ENCODE measurements at regions not wholly inside any gene's neighbourhood (a gene's known extent, or its start where the extent isn't known, plus 50 kb on each side); places are given as distances from the start of the nearest gene placed in this dataset.

DNA sequence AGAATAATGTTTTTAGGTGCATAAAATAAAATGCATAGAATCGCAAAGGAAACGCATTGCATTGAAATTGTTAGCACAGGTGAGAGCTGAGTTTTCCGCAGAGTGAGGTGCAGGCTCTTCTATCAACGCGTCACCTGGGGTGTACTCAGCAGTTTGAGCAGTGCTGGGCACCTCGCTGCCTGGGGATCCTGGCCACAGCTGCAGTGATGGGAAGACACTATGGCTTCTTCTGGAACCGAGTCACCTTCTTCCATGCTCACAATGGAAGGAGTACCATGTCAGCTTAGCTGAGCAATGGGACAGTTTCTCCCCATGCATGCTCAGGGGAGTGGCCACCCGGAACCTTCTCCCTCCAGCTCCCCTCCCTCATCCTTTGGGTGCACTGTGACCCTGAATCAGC, 95.4 kb upstream of the OTOS start:
- H3K27me3 ChIP-seq (replicated peaks; ENCODE audit: insufficient read depth): peaks cover 6% of the 10 kb centered on the region; the same call in 1 of the 2 replicates
- H3K36me3 ChIP-seq (ENCODE audit: low read depth): no peaks in the 10 kb centered on the region
- DNase-seq: no peak
- no peaks in the 10 kb centered on the region for H3K9me2 ChIP-seq (ENCODE audit: insufficient read depth)
- in situ Hi-C loops (cut with MboI): no loop called here
- TF ChIP-seq EZH2phosphoT487 (IDR thresholded peaks at IDR 0.05; ENCODE audit: insufficient read depth, low read depth): no peak
- TF ChIP-seq EZH2 (IDR thresholded peaks at IDR 0.05; ENCODE audit: insufficient read depth, poor library complexity, severe bottlenecking): no peak
- peaks cover 8% of the 10 kb centered on the region for H3K4me1 ChIP-seq (ENCODE audit: insufficient read depth)
- H4K20me1 ChIP-seq (ENCODE audit: insufficient read depth): no peaks in the 10 kb centered on the region
- H3K4me2 ChIP-seq (ENCODE audit: unreplicated experiment): no peak overlapping the region
- H3F3A ChIP-seq (ENCODE audit: insufficient read depth): peaks cover 13% of the 10 kb centered on the region
- no peak overlapping the region for H3K4me3 ChIP-seq
- no peaks in the 10 kb centered on the region for H3K79me2 ChIP-seq (ENCODE audit: insufficient read depth)
- no peak overlapping the region for H2AFZ ChIP-seq
- H3K9me3 ChIP-seq (ENCODE audit: low read depth): no peaks in the 10 kb centered on the region
- H3K9ac ChIP-seq: no peak overlapping the region
- 79 to 84% methylated on average over 8 of the region's 8 CpGs for WGBS, 2 experiments (ENCODE audit: low coverage in 1 of 2, low lambda C conversion rate in 2 of 2, missing lambda C conversion rate in 2 of 2)
- no peak overlapping the region for H3K27ac ChIP-seq

- H2AFZ ChIP-seq: no peak overlapping the region
- WGBS, 2 experiments (ENCODE audit: low coverage in 1 of 2, low lambda C conversion rate in 2 of 2, missing lambda C conversion rate in 2 of 2): 71% methylated on average over 10 to 12 of the region's 12 CpGs
- in situ Hi-C loops (cut with MboI): no loop called here
Measured at GRCh38 chr2:240236217-240237111, 96.0 kb upstream of the OTOS start.

DNA sequence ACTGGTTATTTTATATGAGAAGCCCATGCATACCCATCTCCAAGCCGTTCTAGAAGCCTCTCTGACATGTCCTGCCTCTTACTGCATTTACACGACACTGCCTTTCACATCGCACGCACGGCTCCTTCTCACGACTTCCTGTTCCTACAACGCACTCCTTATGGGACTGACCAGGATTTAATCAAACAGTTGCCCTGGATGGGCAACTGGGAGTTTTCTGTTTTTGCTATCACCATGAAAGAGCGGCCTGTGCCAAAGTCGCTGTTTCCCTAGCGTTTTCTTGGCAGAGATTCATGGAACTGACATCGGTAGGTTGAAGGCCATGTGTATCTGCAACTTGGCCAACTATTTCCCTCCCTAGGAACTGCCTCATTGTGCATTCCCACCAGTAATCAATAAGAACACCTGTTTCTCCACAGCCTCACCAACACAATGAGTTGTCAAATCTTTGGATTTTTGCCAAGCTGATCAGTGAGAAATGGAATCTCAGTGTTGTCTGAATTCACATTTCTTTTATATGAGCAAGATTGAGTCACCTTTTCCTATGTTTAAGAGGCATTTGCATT, 97.2 kb upstream of the OTOS start:
- in situ Hi-C loops (cut with MboI): no loop called here
- peak; percentile 83 for DNase-seq
- Histone ChIP-seq H3K36me3 (ENCODE audit: low read depth) (no peaks in the 10 kb centered on the region), H3K4me1 (ENCODE audit: insufficient read depth) (peaks cover 8% of the 10 kb centered on the region), H3F3A (ENCODE audit: insufficient read depth) (peaks cover 13% of the 10 kb centered on the region), H3K9me3 (ENCODE audit: low read depth) (no peaks in the 10 kb centered on the region), H3K4me2 (ENCODE audit: unreplicated experiment) (peak overlapping the region; percentile 3), H3K79me2 (ENCODE audit: insufficient read depth) (no peaks in the 10 kb centered on the region), H3K4me3 (no peak overlapping the region), H3K9ac (no peak overlapping the region), H3K27ac (no peak overlapping the region), H3K9me2 (ENCODE audit: insufficient read depth) (no peaks in the 10 kb centered on the region), H3K27me3 (replicated peaks; ENCODE audit: insufficient read depth) (peaks cover 16% of the 10 kb centered on the region; the same call in 1 of the 2 replicates), H4K20me1 (ENCODE audit: insufficient read depth) (no peaks in the 10 kb centered on the region), H2AFZ (no peak overlapping the region)
- TF ChIP-seq EZH2phosphoT487 (IDR thresholded peaks at IDR 0.05; ENCODE audit: insufficient read depth, low read depth): no peak
- TF ChIP-seq EZH2 (IDR thresholded peaks at IDR 0.05; ENCODE audit: insufficient read depth, poor library complexity, severe bottlenecking): no peak
- WGBS, 2 experiments (ENCODE audit: low coverage in 1 of 2, low lambda C conversion rate in 2 of 2, missing lambda C conversion rate in 2 of 2): 51 to 56% methylated on average over 11 of the region's 11 CpGs

More at GRCh38 chr2:240236217-240237111, 96.0 kb upstream of the OTOS start:
- TF ChIP-seq EZH2phosphoT487 (IDR thresholded peaks at IDR 0.05; ENCODE audit: insufficient read depth, low read depth) (no peak), EZH2 (IDR thresholded peaks at IDR 0.05; ENCODE audit: insufficient read depth, poor library complexity, severe bottlenecking) (no peak)
- no peaks in the 10 kb centered on the region for H3K36me3 ChIP-seq (ENCODE audit: low read depth)
- peaks cover 13% of the 10 kb centered on the region for H3F3A ChIP-seq (ENCODE audit: insufficient read depth)
- H3K9me2 ChIP-seq (ENCODE audit: insufficient read depth): no peaks in the 10 kb centered on the region
- no peak overlapping the region for H3K4me3 ChIP-seq
- H3K27me3 ChIP-seq (replicated peaks; ENCODE audit: insufficient read depth): peaks cover 13% of the 10 kb centered on the region; the same call in 1 of the 2 replicates
- H3K79me2 ChIP-seq (ENCODE audit: insufficient read depth): no peaks in the 10 kb centered on the region
- no peaks in the 10 kb centered on the region for H4K20me1 ChIP-seq (ENCODE audit: insufficient read depth)
- H3K4me1 ChIP-seq (ENCODE audit: insufficient read depth): peaks cover 8% of the 10 kb centered on the region
- no peak overlapping the region for H3K9ac ChIP-seq
- DNase-seq: no peak
- no peak overlapping the region for H3K4me2 ChIP-seq (ENCODE audit: unreplicated experiment)
- no peak overlapping the region for H3K27ac ChIP-seq
- no peaks in the 10 kb centered on the region for H3K9me3 ChIP-seq (ENCODE audit: low read depth)

DNA sequence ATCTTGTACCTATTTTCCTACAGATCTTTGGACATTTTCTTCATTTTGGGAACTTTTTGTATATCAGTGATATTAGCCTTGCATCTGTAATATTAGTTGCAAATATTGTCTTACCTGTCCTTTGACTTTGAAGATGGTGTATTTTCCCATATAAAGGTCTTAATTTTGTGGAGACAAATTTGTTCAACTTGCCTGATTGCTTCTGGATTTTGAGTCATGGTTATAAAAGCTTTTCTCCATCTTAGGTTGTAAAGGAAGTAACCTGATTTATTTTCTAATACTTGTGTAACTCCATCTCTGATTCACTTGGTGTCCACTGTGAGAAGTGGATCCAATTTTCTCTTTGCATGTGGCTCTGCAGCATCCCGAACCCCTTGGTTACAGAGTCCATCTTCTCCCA, 97.7 kb upstream of the OTOS start:
- H3K27me3 ChIP-seq (replicated peaks; ENCODE audit: insufficient read depth): peaks cover 16% of the 10 kb centered on the region; the same call in 1 of the 2 replicates
- H4K20me1 ChIP-seq (ENCODE audit: insufficient read depth): no peaks in the 10 kb centered on the region
- in situ Hi-C loops (cut with MboI): no loop called here
- H3K9me2 ChIP-seq (ENCODE audit: insufficient read depth): no peaks in the 10 kb centered on the region
- H3K9ac ChIP-seq: no peak overlapping the region
- no peak overlapping the region for H2AFZ ChIP-seq
- DNase-seq: peak; percentile 33
- peaks cover 13% of the 10 kb centered on the region for H3F3A ChIP-seq (ENCODE audit: insufficient read depth)
- no peaks in the 10 kb centered on the region for H3K36me3 ChIP-seq (ENCODE audit: low read depth)
- H3K4me1 ChIP-seq (ENCODE audit: insufficient read depth): peaks cover 8% of the 10 kb centered on the region
- no peaks in the 10 kb centered on the region for H3K79me2 ChIP-seq (ENCODE audit: insufficient read depth)
- no peak for TF ChIP-seq EZH2phosphoT487 (IDR thresholded peaks at IDR 0.05; ENCODE audit: insufficient read depth, low read depth)
- no peak for TF ChIP-seq EZH2 (IDR thresholded peaks at IDR 0.05; ENCODE audit: insufficient read depth, poor library complexity, severe bottlenecking)
- H3K9me3 ChIP-seq (ENCODE audit: low read depth): no peaks in the 10 kb centered on the region
- H3K4me2 ChIP-seq (ENCODE audit: unreplicated experiment): peak overlapping the region; percentile 3
- H3K4me3 ChIP-seq: no peak overlapping the region
- no peak overlapping the region for H3K27ac ChIP-seq
- WGBS, 2 experiments (ENCODE audit: low coverage in 1 of 2, low lambda C conversion rate in 2 of 2, missing lambda C conversion rate in 2 of 2): 41 to 56% methylated on average over 1 of the region's 1 CpG

All from GM23248 (cell line).